GM18511 (cell line): ENCODE measurements at regions not wholly inside any gene's neighbourhood (a gene's known extent, or its start where the extent isn't known, plus 50 kb on each side); places are given as distances from the start of the nearest gene placed in this dataset.

Source experiments
- ATAC-seq: cut with Tn5 transposase; IDR thresholded peaks from one replicate; pipeline ENCODE4 v1.9.1; 2021; ENCODE audit warnings: mild to moderate bottlenecking, moderate library complexity; ENCODE audit not compliant: unreplicated experiment

DNA sequence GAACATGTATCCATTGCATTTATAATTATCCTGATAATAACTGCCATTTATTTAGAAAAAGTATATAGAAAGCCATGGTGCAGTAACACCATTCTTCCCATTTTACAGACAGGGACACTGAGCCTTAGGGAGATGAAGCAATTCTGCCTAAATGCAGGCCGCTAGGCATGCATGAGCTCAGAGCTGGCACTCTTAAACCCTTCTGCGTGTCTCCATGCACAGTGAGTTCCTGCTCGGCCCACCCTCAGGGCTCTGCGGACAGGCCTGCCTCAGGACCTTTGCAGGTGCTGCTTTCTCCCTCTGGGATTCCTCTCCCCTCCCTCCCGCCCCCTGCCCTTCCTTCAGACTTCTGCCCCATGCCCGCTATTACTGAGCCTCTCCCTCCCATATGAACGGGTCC, 54.3 kb upstream of the WSB1 start:
- ATAC-seq: no peak

DNA sequence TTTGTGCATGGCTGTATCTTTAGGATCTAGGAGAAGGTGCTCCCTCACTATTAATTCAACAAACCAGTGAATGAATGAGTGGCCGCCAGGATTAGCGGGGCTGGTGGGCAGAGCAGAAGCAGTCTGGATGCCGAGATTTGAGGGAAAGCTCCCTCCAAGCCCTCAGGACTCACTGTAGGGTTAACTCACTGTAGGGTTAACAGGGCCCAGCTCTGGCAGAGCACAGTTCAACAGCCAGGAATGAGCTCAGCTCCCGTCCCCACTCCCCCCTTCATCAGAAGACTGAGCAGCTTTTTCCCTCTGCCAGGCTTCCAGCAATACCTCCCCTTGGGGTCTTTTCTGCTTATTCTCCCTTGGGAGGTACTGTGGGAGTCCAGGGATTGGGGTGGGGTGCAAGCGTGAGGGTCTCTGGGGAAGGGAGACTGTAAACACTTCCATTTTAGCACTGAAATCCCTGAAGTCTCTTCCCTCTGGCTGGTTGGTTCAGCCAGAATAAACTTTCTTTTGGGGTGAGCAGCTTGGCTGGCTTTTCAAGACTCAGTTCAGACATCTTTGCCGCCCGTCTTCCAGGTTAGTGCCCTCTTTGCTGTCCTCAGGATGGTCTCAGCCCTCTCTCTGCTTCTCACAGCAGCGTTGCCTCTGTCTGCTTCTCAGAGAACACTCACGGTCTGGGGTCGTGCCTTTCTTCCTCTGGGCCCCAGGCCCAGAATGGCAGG, 53.7 kb upstream of the WSB1 start:
- ATAC-seq: no peak

DNA sequence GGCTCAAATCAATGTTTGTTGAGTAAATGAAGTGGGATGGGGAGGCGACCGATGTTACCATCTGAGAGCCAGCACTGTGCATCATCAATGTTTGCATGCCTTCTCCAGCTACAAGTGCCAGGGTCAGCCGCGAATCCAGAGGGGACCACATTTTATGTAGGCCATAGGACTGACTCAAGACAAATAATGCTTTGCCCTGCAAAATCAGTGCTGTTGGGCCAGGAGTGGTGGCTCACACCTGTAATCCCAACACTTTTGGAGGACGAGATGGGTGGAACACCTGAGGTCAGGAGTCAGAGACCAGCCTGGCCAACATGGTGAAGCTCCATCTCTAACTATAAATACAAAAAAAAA, 53.1 kb upstream of the WSB1 start:
- ATAC-seq: no peak

DNA sequence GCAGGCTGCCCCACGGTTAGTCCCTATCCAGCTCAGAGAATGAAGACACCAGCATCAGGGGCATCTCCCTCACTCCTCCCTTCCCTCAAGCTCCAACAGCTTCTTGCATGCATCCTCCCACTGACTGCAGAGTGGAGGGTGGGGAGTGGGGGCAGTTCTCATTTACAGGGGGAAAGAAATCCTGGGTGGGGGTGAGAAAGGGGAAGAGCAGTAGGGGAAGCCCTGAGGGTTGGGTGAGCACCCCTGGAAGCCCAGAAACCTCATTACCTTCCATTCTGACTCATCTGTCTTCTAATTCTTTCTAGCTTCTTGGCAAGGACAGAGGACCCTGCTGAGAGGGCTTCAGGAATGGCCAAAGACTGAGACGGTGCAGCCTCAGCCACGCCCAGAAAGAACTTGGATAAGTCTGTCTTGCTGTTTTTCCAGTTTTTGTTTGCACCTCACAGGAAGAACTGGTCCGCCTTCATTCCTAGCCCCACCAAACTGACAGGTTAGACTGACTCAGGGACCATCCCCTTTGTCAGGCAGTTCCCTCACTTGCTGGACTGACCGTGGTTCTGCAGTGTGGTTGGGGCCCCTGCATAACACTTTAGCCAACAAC, 52.5 kb upstream of the WSB1 start:
- peak; percentile 62 for ATAC-seq

DNA sequence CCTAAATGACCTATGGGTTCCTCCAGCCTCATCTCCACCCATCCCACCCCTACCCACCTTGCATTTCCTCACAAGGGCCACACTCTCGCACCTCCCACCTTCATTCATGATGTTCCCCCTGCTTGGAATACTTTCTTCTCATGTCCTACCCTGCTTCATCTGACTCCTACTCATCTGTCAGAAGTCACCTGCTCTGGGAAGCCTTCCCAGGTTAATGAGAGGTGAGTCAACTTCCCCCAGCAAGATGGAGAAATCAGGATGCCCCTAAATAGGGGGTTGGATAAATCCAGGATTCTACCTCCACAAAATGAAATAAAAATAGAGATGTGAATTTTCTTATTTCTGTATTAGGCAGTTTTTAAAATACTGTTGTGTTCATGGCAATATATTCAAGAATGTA, 51.0 kb upstream of the WSB1 start:
- no peak for ATAC-seq

DNA sequence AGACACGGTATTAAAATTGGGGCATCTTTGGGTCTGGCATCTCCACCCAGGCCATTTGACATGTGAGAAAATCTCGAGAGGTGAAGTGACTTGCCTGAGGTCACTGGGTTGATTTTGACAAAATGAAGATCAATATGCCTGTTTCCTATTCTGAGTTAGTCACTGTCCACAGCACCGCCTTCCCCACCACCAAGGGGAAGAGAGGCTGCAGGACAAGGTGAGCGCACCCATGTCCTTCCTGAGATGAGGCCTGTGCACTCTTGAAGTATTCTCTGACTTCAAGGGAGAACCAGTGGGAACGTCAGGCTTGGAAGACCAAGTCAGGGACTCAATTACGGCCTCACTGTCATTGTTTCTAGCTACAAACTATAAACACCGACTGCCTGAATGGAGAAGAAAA, 49.9 kb upstream of the WSB1 start:
- ATAC-seq: no peak
